DMS79 (cell line): ENCODE measurements at regions not wholly inside any gene's neighbourhood (a gene's known extent, or its start where the extent isn't known, plus 50 kb on each side); places are given as distances from the start of the nearest gene placed in this dataset.
"Not testable (repeated sequence)": the region's sequence is repeated elsewhere in the genome, so short reads cannot be mapped to it uniquely, and the experiment has no call there.

Experiments
- DNase-seq: peaks from one replicate; lab custom pipeline; 2025; lab: John Stamatoyannopoulos, UW

DNA sequence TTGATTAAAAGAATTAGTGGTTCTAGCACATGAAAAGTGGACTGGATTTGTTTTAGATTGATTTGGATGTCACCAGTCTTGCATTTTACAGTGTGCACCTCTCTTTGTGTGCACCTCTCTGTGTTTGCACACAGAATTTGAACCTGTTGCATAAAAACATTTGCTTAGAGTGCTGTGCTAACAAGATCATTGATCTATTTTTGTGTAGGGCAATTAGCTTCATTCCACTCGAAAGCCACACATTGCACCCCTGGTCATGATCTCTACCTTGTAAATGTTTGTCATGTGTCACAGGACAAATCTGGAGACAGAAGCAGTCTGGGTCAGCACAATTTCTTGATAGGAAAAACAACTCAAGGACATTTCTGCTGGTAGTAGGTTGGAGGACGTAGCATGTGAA is 258.7 kb upstream of the LINC00305 start:
- no peak for DNase-seq

DNA sequence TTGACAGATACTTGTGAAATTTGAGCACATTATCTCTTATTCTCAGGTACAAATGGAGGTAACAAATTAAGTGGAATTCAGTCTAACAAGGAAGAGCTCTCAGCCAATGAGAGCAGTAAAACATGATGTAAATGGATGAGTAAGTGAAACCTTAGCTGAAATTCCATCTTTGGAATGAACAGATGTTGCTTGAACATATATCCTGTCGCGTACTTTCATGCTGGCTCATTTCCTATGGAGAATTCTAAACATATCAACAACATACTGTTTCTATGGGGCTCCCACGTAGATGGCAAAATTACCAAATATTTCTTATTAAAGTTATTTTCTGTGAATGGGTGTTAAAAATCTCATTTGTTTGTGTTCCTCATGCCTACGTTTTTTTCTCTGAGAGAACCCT is 256.3 kb upstream of the LINC00305 start:
- DNase-seq: no peak

- no peak for DNase-seq
These were observed 255.1 kb upstream of the LINC00305 start for GRCh38 chr18:64403784-64404503.

DNA sequence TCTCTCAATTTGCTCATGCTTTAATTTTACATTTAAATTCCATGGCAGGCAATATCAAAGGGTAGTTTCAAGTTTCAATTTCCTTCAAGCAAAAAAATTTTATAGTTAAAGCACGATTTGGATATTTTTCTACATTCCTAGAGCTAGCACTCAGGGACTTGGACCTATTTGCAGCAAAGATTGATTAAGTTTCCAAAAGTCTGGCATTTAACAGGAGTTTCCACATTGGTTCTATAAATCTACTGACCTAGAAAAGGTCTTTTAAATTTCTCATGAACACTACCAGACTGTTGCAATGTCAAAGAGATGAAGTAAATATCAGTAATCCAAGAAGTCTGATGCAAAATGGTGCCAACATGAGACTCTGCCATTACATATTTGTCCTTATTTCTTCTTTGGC is 253.7 kb upstream of the LINC00305 start:
- no peak for DNase-seq

DNA sequence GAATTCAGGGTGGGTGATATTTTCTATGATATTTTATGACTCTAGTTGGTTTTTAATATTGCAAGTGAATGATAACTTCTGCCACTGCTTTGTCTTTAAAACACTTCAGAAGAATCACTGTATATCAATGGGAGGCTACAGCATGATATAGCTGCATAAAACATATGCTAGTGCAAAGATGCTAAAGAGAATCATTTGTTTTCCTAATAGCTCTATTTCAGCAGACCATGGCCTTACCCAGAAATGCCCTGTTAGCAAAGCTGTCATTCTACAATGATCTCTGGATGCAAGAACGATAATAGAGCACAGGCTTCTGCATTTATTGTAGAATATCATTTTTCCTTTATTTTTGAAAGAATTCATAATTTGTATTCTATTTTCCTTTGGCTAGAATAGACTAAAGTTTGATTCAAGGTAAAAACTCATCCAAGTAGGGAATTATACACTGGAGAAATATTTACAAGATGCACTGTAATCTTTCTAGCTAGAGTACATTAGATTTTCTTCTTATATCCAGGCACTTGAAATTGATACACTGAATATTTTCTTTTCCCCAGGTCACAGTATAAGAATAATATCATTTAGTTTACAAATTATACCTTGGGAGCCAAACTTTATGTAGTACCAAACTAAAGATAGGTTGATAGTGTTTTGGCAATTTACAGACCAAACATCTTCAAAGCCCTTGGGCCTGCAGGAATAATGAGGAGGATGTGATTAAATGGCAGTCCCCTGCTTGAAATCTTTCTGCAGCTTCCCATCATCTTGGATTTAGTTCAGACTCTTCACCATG is 252.6 kb upstream of the LINC00305 start:
- DNase-seq: no peak

- DNase-seq: no peak
These were observed 250.7 kb upstream of the LINC00305 start for GRCh38 chr18:64399566-64399965.

DNA sequence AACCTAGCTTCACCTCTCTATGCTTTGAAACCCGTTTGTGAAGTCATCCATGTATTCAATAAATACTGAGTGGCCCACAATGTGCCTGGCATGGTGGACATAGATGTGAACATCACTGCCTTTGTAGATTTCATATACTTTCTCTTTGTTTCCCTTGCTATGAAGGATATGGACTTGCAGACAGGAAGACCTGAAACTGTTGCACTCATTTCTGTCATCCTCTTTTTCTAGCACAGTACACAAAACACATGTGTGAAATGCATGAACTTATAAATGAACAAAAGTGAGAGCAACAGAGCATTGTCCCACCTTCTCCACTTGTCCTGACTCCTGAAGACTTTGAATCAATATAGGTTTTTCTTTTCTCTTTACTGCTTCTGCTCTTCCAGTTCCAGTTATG is 249.4 kb upstream of the LINC00305 start:
- no peak for DNase-seq

DNA sequence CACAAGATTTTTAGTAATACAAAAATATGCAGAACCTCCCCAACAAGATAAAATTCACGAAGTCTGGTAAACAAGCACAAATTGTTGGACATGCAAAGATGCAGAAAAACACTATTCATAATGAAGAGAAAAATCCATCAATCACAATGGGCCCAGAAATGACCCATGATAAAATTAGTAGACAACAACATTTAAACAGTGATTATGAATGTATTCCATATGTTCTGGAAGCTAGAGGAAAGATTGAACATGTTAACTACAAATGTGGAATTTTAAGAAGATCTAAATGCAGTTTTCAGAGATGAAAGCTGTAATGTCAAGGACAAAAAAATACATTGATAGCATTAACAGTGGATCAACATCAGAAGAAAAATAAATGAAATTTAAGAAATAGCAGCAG is 243.3 kb upstream of the LINC00305 start:
- DNase-seq: no peak

DNA sequence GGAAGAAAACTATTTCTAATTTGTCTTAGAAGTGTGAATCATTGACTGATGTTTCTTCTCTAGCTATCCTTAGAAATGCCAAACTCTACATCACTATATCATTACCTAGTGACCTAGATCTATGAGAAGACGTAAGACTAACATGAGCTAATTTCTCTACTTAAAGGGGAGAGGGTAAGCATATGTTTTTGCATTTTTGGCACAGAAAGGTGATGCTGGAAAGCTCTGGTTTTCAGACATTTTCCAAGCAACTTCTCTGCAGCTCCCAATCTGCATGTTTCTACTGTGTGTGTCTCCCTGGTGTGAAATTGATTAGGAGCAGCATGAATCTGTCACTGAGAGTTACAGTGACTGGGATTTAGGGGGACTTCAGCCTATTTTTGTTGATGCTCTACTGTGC is 235.2 kb upstream of the LINC00305 start:
- no peak for DNase-seq

DNA sequence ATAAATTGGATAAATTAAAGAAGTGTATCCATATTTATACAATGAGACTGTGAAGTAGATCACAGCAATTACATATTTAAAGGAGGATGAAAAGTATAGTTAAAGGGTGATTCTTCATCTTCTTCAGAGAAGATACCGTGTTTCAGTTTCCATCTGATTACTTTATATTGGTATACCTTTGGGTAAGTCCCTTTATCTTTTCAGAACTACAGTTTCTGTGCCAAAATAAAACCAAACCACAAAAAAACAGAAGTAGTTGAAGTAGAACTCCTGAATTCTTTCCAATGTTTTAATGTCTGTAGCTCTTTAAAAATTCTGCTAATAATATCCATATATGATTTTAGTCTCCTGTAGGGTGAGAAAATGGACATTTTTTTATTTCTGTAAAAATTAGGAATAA is 231.2 kb upstream of the LINC00305 start:
- no peak for DNase-seq

- DNase-seq: no peak
These were observed 230.8 kb upstream of the LINC00305 start for GRCh38 chr18:64379662-64380061.

DNA sequence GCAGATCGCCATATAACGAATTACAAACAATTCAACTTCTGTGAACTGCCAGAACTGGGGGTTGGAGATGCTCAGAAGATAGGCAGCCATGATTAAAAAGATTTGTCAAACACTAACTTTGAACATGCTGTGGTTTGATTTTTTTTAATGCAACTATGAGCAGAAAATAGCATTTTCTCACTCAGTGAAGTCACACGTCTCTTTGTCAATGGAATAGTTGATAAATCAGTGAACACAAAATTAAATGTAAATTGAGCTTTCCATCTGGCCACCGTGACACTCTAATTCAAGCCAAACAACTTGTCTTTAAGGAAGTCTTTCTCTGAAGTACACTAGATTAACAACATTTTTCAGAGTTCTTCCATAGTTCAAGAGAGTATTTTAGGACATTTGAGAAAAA is 228.6 kb upstream of the LINC00305 start:
- no peak for DNase-seq

- no peak for DNase-seq
These were observed 224.0 kb upstream of the LINC00305 start for GRCh38 chr18:64372850-64373249.

DNA sequence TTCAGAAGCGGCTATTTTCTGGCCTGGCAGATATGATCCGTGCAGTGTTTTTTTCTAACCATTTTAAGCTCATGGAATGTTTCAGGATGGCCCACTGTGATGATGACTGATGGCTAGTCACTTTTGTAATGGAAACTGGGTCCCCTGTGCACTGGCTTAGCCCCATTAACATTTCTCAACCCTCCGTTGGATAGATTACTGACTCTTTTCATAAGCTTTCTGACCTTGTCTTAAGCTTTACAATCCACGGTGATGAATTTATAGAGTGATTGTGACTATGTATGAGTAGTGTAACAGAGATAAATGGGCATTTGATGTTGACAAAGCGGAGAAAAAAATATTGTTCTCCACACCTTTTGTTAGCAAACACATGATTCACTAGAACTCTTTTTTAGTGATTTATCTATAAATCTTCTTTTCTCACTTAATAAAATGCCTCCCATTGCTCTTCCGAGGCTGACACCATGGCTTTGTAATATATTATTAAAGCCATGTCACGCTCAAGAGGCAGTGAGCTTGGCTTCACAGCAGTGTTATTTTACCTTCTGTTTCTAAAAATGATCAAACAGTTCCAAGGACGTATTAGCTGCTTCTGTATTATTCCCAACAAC is 221.0 kb upstream of the LINC00305 start:
- not testable (repeated sequence) for DNase-seq

GRCh38 chr18:64365106-64365505 is 216.2 kb upstream of the LINC00305 start:
- no peak for DNase-seq

DNA sequence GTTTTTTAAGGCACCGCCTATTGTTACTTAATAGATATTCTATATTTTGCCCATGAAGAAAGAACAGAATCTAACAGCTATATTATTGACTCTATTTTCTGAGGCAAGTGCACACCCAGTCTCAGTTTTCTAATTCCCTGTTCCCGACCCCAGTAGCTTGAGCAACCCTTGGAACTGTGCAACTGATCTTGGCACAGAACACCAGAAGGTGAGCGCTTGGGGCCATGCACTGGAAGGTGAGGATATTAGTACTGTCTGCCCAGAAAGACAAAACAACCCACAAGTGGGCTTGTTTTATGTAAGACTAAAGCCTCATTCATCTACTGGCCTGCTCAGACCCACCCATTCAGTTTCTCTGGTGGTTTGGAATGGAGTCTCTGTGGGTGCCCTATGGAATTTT is 188.8 kb upstream of the LINC00305 start:
- no peak for DNase-seq

DNA sequence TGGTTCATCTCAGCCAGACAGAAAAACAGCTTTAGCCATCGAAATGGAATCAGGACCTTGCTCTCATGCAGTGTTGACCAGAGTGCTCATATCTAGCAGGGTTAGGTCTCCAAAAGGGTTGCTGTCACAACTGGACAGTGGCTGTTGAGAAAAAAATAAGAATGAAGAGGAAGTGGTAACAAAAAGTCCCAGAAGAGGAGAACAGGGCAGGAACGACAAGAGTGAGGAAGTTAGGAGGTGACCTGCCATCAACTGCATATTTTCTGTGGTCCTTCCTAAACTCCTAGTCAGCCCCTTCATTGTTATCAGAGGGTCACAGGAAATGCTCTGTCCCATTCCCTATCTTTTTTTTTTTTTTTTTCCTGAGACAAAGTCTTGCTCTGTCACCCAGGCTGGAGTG is 188.1 kb upstream of the LINC00305 start:
- no peak for DNase-seq

- no peak for DNase-seq
These were observed 185.9 kb upstream of the LINC00305 start for GRCh38 chr18:64334748-64335147.

GRCh38 chr18:64333584-64333983 is 184.7 kb upstream of the LINC00305 start:
- DNase-seq: no peak

DNA sequence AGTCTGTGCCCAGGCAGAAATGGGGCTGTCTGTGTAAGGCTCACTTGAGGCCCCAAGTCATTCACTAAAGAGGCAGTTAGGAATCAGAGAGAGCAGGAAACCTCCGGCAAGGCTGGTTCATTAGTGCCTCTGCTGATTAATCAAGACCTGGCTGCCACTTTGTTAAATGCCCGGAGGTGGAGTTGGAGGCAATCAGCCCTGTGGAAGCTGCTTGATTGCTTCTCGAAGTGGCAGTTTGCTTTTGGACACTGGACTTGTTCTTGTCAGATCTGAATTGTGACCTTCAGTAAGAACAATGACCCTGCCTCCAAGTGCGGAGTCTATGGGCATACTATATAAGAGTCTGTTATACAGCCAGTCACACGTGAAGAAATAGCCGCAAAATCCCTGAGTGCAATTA is 183.9 kb upstream of the LINC00305 start:
- peak; percentile 57 for DNase-seq

GRCh38 chr18:64331419-64331818 is 182.5 kb upstream of the LINC00305 start:
- DNase-seq: no peak

- DNase-seq: no peak
These were observed 182.0 kb upstream of the LINC00305 start for GRCh38 chr18:64330931-64331330.

- DNase-seq: no peak
These were observed 181.3 kb upstream of the LINC00305 start for GRCh38 chr18:64330161-64330560.
